ENCODE measurements at regions not wholly inside any gene's neighbourhood (a gene's known extent, or its start where the extent isn't known, plus 50 kb on each side); places are given as distances from the start of the nearest gene placed in this dataset.

- no peak overlapping the region for H3K4me3 ChIP-seq (ENCODE audit: low read depth, low read length)
- DNase-seq (ENCODE audit: low read depth) = no peak
- TF ChIP-seq, protein P1, sequence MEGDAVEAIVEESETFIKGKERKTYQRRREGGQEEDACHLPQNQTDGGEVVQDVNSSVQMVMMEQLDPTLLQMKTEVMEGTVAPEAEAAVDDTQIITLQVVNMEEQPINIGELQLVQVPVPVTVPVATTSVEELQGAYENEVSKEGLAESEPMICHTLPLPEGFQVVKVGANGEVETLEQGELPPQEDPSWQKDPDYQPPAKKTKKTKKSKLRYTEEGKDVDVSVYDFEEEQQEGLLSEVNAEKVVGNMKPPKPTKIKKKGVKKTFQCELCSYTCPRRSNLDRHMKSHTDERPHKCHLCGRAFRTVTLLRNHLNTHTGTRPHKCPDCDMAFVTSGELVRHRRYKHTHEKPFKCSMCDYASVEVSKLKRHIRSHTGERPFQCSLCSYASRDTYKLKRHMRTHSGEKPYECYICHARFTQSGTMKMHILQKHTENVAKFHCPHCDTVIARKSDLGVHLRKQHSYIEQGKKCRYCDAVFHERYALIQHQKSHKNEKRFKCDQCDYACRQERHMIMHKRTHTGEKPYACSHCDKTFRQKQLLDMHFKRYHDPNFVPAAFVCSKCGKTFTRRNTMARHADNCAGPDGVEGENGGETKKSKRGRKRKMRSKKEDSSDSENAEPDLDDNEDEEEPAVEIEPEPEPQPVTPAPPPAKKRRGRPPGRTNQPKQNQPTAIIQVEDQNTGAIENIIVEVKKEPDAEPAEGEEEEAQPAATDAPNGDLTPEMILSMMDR (IDR thresholded peaks at IDR 0.05; ENCODE audit: low read depth, low read length, missing control alignments) = no peak
- in situ Hi-C loops (cut with HindIII; ENCODE audit: low sequenced_read_pairs) = no loop called here
Observed at GRCh38 chr11:95575517-95575916, 214.1 kb downstream of the FAM76B start.

GRCh38 chr11:95571718-95572260 is 217.8 kb downstream of the FAM76B start:
- H3K4me3 ChIP-seq (ENCODE audit: low read depth, low read length) = no peak overlapping the region
- TF ChIP-seq, protein P1 (IDR thresholded peaks at IDR 0.05; ENCODE audit: low read depth, low read length, missing control alignments) = no peak
- in situ Hi-C loops (cut with HindIII; ENCODE audit: low sequenced_read_pairs) = no loop called here
- no peak for DNase-seq (ENCODE audit: low read depth)

GRCh38 chr11:95570845-95571244 is 218.7 kb downstream of the FAM76B start:
- TF ChIP-seq, protein P1 (IDR thresholded peaks at IDR 0.05; ENCODE audit: low read depth, low read length, missing control alignments) = no peak
- DNase-seq (ENCODE audit: low read depth) = no peak
- in situ Hi-C loops (cut with HindIII; ENCODE audit: low sequenced_read_pairs) = no loop called here
- no peak overlapping the region for H3K4me3 ChIP-seq (ENCODE audit: low read depth, low read length)

GRCh38 chr11:95569207-95569606 is 220.4 kb downstream of the FAM76B start:
- TF ChIP-seq, protein P1 (IDR thresholded peaks at IDR 0.05; ENCODE audit: low read depth, low read length, missing control alignments) = no peak
- no peak for DNase-seq (ENCODE audit: low read depth)
- H3K4me3 ChIP-seq (ENCODE audit: low read depth, low read length) = no peak overlapping the region
- in situ Hi-C loops (cut with HindIII; ENCODE audit: low sequenced_read_pairs) = no loop called here

DNA sequence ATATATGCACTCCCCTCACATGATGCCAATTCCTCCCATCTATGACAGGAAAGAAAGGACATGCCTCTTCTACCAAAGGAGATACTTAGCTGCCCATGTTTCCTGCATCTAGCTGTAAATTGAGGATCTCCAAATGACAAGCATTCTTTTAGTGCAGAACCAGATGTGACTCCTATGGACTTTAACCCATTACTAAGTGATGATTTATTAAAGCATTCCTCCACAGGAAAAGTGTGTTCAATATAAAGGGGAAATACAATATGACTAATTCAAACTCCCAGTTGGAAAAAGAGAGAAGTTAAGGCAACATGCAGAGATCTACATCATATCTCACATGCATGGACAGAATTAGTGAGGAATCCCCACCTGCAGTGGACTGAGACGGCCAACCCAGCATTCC is 221.3 kb downstream of the FAM76B start:
- no peak overlapping the region for H3K4me3 ChIP-seq (ENCODE audit: low read depth, low read length)
- DNase-seq (ENCODE audit: low read depth) = no peak
- in situ Hi-C loops (cut with HindIII; ENCODE audit: low sequenced_read_pairs) = no loop called here
- TF ChIP-seq, protein P1 (IDR thresholded peaks at IDR 0.05; ENCODE audit: low read depth, low read length, missing control alignments) = no peak

DNA sequence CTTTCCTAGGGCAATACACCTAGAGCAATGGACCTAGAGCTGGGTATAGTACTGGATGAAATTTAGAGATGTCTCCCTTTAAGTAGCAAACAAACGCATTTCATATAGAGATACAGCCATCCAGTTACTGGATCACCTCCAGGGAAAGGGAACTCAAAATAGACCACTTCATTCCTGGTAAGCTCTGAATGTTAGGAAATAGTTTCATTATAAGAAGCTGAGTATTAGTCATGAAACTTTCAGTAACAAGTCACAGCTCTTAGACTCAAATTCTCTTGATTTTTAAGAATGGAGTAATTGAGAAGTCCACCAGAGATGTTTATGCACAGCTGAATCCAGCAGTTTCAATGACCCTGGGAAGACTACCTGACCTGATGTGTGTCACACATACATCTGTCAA is 221.9 kb downstream of the FAM76B start:
- DNase-seq (ENCODE audit: low read depth) = no peak
- TF ChIP-seq, protein P1 (IDR thresholded peaks at IDR 0.05; ENCODE audit: low read depth, low read length, missing control alignments) = no peak
- H3K4me3 ChIP-seq (ENCODE audit: low read depth, low read length) = no peak overlapping the region
- in situ Hi-C loops (cut with HindIII; ENCODE audit: low sequenced_read_pairs) = no loop called here
